ENCODE measurements at regions not wholly inside any gene's neighbourhood (a gene's known extent, or its start where the extent isn't known, plus 50 kb on each side); places are given as distances from the start of the nearest gene placed in this dataset.

DNA sequence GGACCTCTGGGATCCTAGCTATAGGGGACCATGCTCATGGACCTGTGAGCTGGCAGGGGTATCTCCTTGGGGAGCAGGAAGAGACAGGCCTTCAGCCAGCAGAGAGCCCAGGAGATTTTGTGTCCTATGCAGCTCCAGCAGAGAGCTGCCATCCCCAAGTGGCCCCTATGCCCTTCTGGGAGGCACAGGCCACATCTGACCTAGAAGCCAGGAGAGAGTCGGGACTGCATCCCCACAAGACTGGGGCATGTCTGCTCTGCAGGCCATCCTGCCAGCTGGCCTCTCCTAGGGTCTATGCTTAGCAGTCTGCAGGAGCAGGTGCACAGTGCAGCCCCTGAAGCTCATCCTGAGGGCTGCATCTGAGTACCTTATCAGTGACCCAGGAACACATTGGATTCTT lies 279.5 kb downstream of the KIF2B start:
- TF ChIP-seq CHD1 (IDR thresholded peaks at IDR 0.05; ENCODE audit: low read depth, low read length) (no peak), RCOR1 (IDR thresholded peaks at IDR 0.05; ENCODE audit: insufficient replicate concordance, low read length) (no peak), MAZ (IDR thresholded peaks at IDR 0.05; ENCODE audit: borderline replicate concordance, low read depth, low read length) (no peak), POLR2A (IDR thresholded peaks at IDR 0.05; ENCODE audit: low read depth, low read length) (no peak), SMC3 (IDR thresholded peaks at IDR 0.05; ENCODE audit: low read depth, low read length) (no peak), RFX5 (IDR thresholded peaks at IDR 0.05; ENCODE audit: low read depth, low read length) (no peak), MAFK (IDR thresholded peaks at IDR 0.05; ENCODE audit: low read depth, low read length) (no peak), BHLHE40 (IDR thresholded peaks at IDR 0.05; ENCODE audit: low read depth, low read length) (no peak), MXI1 (IDR thresholded peaks at IDR 0.05; ENCODE audit: borderline replicate concordance, low read depth, low read length) (no peak), NFE2L2 (IDR thresholded peaks at IDR 0.05; ENCODE audit: low read depth, low read length) (no peak)
- TF ChIP-seq, protein P1, sequence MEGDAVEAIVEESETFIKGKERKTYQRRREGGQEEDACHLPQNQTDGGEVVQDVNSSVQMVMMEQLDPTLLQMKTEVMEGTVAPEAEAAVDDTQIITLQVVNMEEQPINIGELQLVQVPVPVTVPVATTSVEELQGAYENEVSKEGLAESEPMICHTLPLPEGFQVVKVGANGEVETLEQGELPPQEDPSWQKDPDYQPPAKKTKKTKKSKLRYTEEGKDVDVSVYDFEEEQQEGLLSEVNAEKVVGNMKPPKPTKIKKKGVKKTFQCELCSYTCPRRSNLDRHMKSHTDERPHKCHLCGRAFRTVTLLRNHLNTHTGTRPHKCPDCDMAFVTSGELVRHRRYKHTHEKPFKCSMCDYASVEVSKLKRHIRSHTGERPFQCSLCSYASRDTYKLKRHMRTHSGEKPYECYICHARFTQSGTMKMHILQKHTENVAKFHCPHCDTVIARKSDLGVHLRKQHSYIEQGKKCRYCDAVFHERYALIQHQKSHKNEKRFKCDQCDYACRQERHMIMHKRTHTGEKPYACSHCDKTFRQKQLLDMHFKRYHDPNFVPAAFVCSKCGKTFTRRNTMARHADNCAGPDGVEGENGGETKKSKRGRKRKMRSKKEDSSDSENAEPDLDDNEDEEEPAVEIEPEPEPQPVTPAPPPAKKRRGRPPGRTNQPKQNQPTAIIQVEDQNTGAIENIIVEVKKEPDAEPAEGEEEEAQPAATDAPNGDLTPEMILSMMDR (conservative IDR thresholded peaks at IDR 0.05; ENCODE audit: low read depth, low read length) = no peak

More for the DNA sequence above, 279.5 kb downstream of the KIF2B start:
- WGBS, 2 experiments (ENCODE audit: extremely low coverage in 2 of 2, insufficient read length in 1 of 2) = no CpG with 5 or more reads among the region's 1 CpG
- H3K23ac ChIP-seq (ENCODE audit: low read depth, low read length) = no peak overlapping the region
- H3K36me3 ChIP-seq (ENCODE audit: control insufficient read depth, insufficient read depth, low read length) = no peaks in the 10 kb centered on the region
- H3K4ac ChIP-seq (ENCODE audit: low read depth, low read length) = no peak overlapping the region
- CTCF ChIA-PET = no interaction called here
- H2BK120ac ChIP-seq (ENCODE audit: low read depth, low read length) = no peak overlapping the region
- intact Hi-C loops (cut with micrococcal nuclease) = no loop called here
- H3K4me2 ChIP-seq (ENCODE audit: low read depth, low read length) = no peak overlapping the region
- in situ Hi-C loops (cut with MboI; ENCODE audit: low sequenced_read_pairs) = no loop called here
- no peak overlapping the region for H4K91ac ChIP-seq (ENCODE audit: insufficient read depth, low read depth, low read length)
- no peaks in the 10 kb centered on the region for H3K79me1 ChIP-seq (ENCODE audit: low read depth in 1 of 2, low read length in 2 of 2)
- no peak overlapping the region for H2BK20ac ChIP-seq (ENCODE audit: low read depth, low read length)
- no TSS peak for BruUV-seq (replicated peaks)
- POLR2A ChIA-PET (ENCODE audit: unreplicated experiment) = no interaction called here
- no peak overlapping the region for H2AFZ ChIP-seq (replicated peaks; ENCODE audit: low read length, poor library complexity)
- no peak overlapping the region for H3K18ac ChIP-seq (ENCODE audit: low read depth, low read length)
- ATAC-seq (ENCODE audit: low read depth) = no peak
- H3K9ac ChIP-seq (ENCODE audit: low read depth, low read length) = no peak overlapping the region
- H2BK5ac ChIP-seq (ENCODE audit: low read depth, low read length, poor library complexity, severe bottlenecking) = no peak overlapping the region
- no peaks in the 10 kb centered on the region for H3K27me3 ChIP-seq (ENCODE audit: control insufficient read depth, insufficient read depth, low read length)
- no peaks in the 10 kb centered on the region for H3K4me1 ChIP-seq (ENCODE audit: control insufficient read depth, insufficient read depth, low read length)
- no peak overlapping the region for H4K8ac ChIP-seq (ENCODE audit: low read depth in 2 of 2, low read length in 2 of 2)
- no peak overlapping the region for H2AK9ac ChIP-seq (replicated peaks; ENCODE audit: low read depth, low read length, poor library complexity)
- H2BK15ac ChIP-seq (ENCODE audit: low read depth, low read length) = no peak overlapping the region
- H3K27ac ChIP-seq (ENCODE audit: insufficient read depth, low read length) = no peak overlapping the region
- H3K56ac ChIP-seq (ENCODE audit: extremely low read depth, insufficient read depth, low read length) = no peak overlapping the region
- peaks cover 10% of the 10 kb centered on the region for H3K9me3 ChIP-seq (ENCODE audit: control insufficient read depth, insufficient read depth, low read length)
- H2AK5ac ChIP-seq (ENCODE audit: low read depth, low read length) = no peak overlapping the region
- DNase-seq = no peak
- H3K9me1 ChIP-seq (ENCODE audit: insufficient read depth, low read length) = no peaks in the 10 kb centered on the region
- H4K5ac ChIP-seq (ENCODE audit: low read depth, low read length) = no peak overlapping the region
- H4K20me1 ChIP-seq (ENCODE audit: insufficient read depth, low read length) = no peaks in the 10 kb centered on the region
- no peak overlapping the region for H3K14ac ChIP-seq (replicated peaks; ENCODE audit: low read depth, low read length)
- dilution Hi-C loops (cut with HindIII; ENCODE audit: low sequenced_read_pairs, unreplicated experiment) = no loop called here
- H3K4me3 ChIP-seq (ENCODE audit: insufficient read depth, low read depth, low read length) = no peak overlapping the region

All from IMR-90 (cell line).